NCI-H2227 (cell line): ENCODE measurements at regions not wholly inside any gene's neighbourhood (a gene's known extent, or its start where the extent isn't known, plus 50 kb on each side); places are given as distances from the start of the nearest gene placed in this dataset.
A peak's percentile ranks its signal among the peaks of the same experiment; 100 is the strongest.

Experiments used
- DNase-seq: peaks from one replicate; lab custom pipeline; 2025; ENCODE audit not compliant: unreplicated experiment; lab: John Stamatoyannopoulos, UW

DNA sequence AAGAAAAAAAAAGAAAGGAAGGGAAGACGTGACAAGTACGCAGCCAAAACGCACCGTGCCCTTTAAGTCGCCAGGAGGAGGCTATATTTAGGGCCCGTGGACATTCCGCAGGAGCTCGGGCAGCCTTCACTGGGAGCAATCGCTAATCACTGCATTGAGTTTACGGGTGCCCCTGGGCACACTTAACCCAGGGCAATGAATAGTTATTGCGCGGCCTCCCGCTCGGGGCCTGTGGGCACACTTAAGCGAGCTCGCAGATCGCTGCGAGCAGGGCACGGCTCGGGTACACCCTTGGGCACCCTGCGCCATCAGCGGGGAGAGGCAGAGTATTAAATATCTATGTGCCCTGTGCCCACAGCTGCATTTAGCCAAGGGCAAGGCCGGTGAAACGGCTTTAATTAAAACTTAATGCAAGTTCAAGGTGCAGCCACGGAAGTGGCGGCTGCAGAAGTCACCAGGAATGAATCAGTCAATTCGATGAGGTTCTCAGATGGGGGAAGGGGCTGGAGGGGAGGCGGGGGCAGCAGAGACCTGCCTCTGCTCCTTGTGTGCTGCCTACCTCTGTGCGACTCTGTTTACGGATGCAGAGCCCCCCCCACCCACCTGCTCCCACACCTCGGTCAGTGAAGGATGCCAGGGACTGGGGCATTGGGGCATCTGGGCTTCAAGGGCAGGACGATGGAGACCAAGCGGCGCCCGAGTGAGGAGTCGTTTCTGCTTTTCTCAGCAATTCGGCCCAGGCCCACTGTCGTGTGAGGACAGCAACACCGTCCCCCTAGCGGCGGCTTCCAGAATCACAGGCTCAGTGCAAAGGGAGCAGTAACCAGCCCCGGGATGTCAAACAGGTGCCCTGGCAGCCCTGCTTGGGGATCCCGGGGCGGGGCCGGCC lies 51.8 kb upstream of the TARDBP start:
- peak; percentile 88 for DNase-seq

DNA sequence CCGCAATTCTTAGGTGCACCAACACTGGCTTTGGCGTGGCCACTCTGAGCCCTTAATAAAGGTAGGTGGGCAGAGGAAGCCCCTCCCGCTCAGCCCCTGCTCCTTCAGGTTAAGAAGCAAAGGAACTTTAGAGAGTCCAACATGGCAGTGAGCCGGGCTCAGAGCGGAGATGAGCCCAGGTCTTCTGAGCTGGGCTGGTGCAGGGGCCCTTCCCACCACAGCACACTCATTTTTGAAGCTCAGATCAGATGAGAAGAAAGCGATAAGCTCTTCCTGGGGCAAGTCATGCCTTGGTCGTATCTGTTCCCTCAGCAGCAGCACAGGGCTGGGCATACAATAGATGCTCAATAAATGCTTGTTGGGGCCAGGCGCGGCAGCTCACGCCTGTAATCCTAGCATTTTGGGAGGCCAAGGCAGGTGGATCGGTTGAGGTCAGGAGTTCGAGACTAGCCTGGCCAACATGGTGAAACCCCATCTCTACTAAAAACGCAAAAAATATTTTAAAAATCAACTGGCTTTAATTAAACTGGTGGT lies 51.1 kb upstream of the TARDBP start:
- no peak for DNase-seq

GRCh38 chr1:10962483-10962882 lies 50.0 kb upstream of the TARDBP start:
- DNase-seq, result no peak
